ENCODE measurements at regions not wholly inside any gene's neighbourhood (a gene's known extent, or its start where the extent isn't known, plus 50 kb on each side); places are given as distances from the start of the nearest gene placed in this dataset.

GRCh38 chr14:56025191-56025590, 93.0 kb upstream of the PELI2 start:
- DNase-seq = no peak
- Histone ChIP-seq H3K27me3 (no peaks in the 10 kb centered on the region), H3K9me3 (no peaks in the 10 kb centered on the region), H3K36me3 (no peaks in the 10 kb centered on the region), H3K27ac (no peak overlapping the region), H3K4me1 (ENCODE audit: insufficient read depth) (peaks cover 5% of the 10 kb centered on the region), H3K4me3 (no peak overlapping the region)
- TF ChIP-seq EP300 (IDR thresholded peaks at IDR 0.05) = no peak
- TF ChIP-seq POLR2A (IDR thresholded peaks at IDR 0.05) = no peak
- no peak for TF ChIP-seq CTCF (IDR thresholded peaks at IDR 0.05)
- intact Hi-C loops (cut with DNase I) = no loop called here
- WGBS, 3 donors = 77 to 92% (median 90%) methylated on average over 3 of the region's 3 CpGs

GRCh38 chr14:56026506-56026905, 91.7 kb upstream of the PELI2 start:
- Histone ChIP-seq H3K4me1 (ENCODE audit: insufficient read depth) (peaks cover 5% of the 10 kb centered on the region), H3K27ac (no peak overlapping the region), H3K27me3 (no peaks in the 10 kb centered on the region), H3K4me3 (no peak overlapping the region), H3K36me3 (no peaks in the 10 kb centered on the region), H3K9me3 (no peaks in the 10 kb centered on the region)
- 56 to 94% (median 93%) methylated on average over 1 of the region's 1 CpG for WGBS, 3 donors
- intact Hi-C loops (cut with DNase I) = no loop called here
- TF ChIP-seq POLR2A (IDR thresholded peaks at IDR 0.05) (no peak), EP300 (IDR thresholded peaks at IDR 0.05) (no peak), CTCF (IDR thresholded peaks at IDR 0.05) (no peak)
- DNase-seq = no peak

GRCh38 chr14:56027421-56027820, 90.8 kb upstream of the PELI2 start:
- WGBS, 3 donors = 91 to 96% (median 94%) methylated on average over 1 of the region's 1 CpG
- no peak for DNase-seq
- H3K4me1 ChIP-seq (ENCODE audit: insufficient read depth) = peaks cover 5% of the 10 kb centered on the region
- no peak overlapping the region for H3K27ac ChIP-seq
- no peaks in the 10 kb centered on the region for H3K9me3 ChIP-seq
- H3K36me3 ChIP-seq = no peaks in the 10 kb centered on the region
- no peak overlapping the region for H3K4me3 ChIP-seq
- intact Hi-C loops (cut with DNase I) = no loop called here
- H3K27me3 ChIP-seq = no peaks in the 10 kb centered on the region
- TF ChIP-seq POLR2A (IDR thresholded peaks at IDR 0.05) = no peak
- TF ChIP-seq EP300 (IDR thresholded peaks at IDR 0.05) = no peak
- no peak for TF ChIP-seq CTCF (IDR thresholded peaks at IDR 0.05)

- Histone ChIP-seq H3K36me3 (no peaks in the 10 kb centered on the region), H3K27ac (peak overlapping the region in 1 of 2 donors; percentile 54), H3K4me1 (ENCODE audit: insufficient read depth) (peaks cover 5% of the 10 kb centered on the region), H3K9me3 (no peaks in the 10 kb centered on the region), H3K27me3 (no peaks in the 10 kb centered on the region), H3K4me3 (peak overlapping the region; percentile 7)
- TF ChIP-seq POLR2A (IDR thresholded peaks at IDR 0.05) (no peak), CTCF (IDR thresholded peaks at IDR 0.05) (no peak), EP300 (IDR thresholded peaks at IDR 0.05) (no peak)
- WGBS, 3 donors = 27 to 56% (median 45%) methylated on average over 2 of the region's 2 CpGs
- no peak for DNase-seq
- intact Hi-C loops (cut with DNase I) = no loop called here
Measured at GRCh38 chr14:56027916-56028712, 90.1 kb upstream of the PELI2 start.

Data from ovary (tissue), 7 donors.